GM12872 (cell line): ENCODE measurements at regions not wholly inside any gene's neighbourhood (a gene's known extent, or its start where the extent isn't known, plus 50 kb on each side); places are given as distances from the start of the nearest gene placed in this dataset.

ENCODE experiments used
- TF ChIP-seq, protein P1 (sequence below): IDR thresholded peaks from 3 replicates; pipeline ENCODE4 v1.5.1; 2011; ENCODE audit warnings: low read depth, mild to moderate bottlenecking, low read length, moderate library complexity; ENCODE audit not compliant: insufficient read depth

DNA sequence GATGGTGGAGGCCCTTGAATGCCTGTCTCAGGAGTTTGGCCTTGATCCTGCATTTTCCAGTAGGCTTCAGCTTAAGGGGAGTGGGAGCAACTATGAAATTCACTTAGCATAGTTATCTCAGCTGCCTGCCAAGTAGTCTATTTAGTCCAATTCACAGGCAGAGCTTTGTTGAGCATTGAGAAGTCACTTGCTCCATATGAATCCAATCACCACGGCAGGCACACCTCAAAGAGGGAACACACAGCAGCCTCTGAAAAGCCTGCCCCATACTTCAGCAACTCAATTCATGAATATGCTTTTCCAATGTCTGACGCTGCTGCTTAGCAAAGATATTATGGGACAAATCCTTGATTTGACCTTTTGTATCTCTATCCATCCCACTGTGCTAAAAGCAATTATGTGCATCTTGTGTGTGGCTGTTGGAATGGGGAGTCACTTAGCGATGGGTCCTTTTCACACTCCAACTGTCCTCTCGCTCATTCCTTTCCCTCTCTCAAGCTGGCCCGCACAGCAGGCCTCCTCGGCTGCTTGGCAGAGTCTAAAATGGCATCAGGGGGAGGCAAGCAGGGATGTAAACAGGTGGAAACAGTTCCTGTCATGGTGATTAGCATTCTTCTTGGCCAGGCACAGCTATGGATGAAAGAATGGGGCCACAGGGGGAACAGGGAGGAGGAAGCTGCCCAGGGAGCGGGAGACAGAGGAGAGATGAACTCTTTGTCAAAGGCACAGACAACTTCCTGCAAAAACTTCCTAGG is 56.0 kb upstream of the LRPPRC start:
- TF ChIP-seq, protein P1, sequence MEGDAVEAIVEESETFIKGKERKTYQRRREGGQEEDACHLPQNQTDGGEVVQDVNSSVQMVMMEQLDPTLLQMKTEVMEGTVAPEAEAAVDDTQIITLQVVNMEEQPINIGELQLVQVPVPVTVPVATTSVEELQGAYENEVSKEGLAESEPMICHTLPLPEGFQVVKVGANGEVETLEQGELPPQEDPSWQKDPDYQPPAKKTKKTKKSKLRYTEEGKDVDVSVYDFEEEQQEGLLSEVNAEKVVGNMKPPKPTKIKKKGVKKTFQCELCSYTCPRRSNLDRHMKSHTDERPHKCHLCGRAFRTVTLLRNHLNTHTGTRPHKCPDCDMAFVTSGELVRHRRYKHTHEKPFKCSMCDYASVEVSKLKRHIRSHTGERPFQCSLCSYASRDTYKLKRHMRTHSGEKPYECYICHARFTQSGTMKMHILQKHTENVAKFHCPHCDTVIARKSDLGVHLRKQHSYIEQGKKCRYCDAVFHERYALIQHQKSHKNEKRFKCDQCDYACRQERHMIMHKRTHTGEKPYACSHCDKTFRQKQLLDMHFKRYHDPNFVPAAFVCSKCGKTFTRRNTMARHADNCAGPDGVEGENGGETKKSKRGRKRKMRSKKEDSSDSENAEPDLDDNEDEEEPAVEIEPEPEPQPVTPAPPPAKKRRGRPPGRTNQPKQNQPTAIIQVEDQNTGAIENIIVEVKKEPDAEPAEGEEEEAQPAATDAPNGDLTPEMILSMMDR, result no peak

DNA sequence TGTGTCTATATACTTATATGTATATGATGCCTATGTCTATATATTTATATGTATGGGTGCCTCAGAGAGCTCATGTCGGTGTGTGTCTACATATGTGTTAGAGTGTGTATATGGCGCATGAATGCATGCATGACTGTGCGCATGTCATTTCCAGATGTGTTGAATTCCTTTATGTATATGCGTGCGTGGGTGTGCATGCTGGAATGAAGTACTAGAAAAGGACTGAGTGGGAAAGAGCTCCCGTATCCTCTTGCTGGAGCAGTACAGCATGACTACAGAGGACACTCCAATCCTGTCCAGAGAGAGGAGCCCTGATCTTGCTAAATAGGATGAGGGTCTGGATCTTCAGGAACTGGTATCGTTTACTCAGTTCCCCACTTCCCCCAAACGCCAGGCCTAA is 56.8 kb upstream of the LRPPRC start:
- TF ChIP-seq, protein P1, result no peak

DNA sequence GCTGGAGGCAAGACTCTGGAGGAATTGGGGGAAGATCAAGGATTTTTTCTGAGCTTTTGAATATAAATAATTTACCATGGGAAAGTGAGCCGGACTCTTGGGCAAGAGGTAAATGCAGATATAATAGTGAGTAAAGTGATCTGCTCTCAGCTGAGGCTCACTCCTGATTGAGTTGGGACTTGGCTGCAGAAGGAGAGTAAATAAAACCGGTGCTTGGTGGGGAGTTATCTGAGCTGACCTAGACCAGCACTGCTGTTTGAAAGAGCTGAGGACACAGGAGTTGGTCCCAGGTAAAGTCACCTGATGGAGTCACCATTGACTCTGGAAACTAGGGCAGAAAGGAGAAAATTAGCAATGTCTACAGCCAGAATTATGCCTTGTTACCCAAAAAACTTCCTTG is 57.3 kb upstream of the LRPPRC start:
- TF ChIP-seq, protein P1, result no peak

DNA sequence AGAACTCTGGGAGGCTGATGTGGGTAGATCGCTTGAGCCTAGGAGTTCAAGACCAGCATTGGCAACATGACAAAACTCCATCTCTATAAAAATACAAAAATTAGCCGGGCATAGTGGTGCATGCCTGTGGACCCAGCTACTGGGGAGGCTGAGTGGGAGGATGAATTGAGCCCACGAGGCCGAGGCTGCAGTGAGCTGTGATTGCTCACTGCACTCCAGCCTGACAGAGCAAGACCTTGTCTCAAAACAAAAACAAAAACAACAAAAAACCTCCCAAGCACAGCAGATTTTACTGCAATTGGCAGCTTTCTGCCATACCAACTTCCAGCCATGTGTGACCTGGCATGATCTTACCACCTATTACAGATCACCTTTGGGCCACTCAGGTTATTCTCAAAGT is 57.7 kb upstream of the LRPPRC start:
- TF ChIP-seq, protein P1, result no peak

DNA sequence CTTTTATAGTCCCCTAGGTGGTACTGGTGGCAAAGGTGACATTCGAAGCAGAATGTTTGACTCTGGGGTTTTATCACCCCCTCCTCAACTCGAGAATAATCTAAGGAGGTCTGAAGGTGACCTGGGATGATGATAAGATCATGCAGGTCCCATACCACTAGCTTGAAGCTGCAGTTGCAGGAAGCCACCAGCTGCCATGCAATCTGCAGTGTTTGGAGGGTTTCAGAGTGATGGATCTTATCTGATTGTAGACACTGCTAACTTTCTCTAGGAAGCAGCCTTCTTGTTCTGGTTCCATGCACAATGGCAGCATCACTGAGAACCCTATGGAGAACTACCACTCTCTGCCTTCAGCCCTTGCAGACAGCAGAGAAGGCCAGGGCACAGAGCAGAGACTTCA is 59.4 kb upstream of the LRPPRC start:
- TF ChIP-seq, protein P1, result no peak

DNA sequence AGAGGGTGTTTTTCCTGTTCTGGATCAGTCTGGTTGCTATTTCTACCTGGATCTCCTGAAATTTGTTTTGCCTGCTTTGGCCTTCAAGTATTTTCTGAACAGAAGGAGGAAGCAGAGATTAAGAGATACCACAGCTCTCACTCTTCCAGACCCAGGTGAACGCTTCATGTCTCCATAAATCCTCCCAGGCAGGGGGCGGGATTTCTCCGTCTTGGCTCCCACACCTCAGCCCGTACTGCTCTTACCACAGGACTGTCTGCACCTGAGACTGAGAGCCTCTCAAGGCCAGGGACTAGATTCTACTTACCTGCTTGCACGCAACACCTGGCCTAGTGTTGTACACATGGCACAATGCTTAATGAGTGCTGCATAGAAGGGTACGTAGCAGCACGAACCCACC is 59.9 kb upstream of the LRPPRC start:
- TF ChIP-seq, protein P1, result no peak

DNA sequence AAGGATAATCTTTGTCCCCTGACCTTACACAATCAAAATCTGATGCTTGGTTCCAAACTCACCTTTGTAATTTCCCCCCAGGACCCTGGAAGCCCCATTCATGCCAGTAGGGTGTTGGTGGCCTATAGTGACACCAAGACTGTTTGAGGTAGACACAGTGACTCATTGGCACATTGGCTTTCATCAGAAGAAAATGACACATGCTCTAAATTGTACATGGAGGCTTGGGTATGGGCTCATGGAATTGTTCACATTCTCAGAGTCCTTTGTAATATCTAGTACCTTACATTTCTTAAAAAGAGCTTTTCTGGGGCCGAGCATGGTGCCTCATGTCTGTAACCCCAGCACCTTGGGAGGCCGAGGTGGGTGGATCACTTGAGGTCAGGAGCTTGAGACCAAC is 61.2 kb upstream of the LRPPRC start:
- TF ChIP-seq, protein P1, result no peak
